ENCODE measurements at regions not wholly inside any gene's neighbourhood (a gene's known extent, or its start where the extent isn't known, plus 50 kb on each side); places are given as distances from the start of the nearest gene placed in this dataset.

DNA sequence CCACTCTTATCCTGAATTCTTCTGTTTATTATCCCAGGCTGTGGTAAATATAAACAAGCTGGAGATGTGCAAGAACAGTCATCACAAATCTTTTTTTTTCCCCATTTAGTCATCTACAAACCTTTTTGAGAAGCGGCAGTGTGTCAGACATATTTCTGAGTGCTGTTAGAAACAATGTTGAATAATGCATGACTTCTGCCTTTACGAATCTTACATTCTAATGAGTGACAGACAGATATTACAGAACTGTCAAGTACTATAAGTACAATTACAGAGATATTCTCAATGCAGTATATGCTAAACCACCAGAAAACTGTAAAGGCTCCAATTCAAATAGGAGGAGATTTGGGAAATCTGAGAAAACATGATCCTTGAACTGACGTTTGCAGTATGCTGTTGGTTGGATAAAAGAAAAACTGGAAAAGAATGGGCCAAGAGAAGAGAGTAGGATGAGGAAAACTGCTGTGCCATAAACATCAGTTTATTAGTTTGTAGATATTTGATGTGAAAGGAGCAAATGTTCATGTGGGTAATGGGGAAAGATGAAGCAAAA is 379.5 kb upstream of the SLC8A1 start:
- Histone ChIP-seq H3K27me3 (ENCODE audit: insufficient read depth, low read length) (no peaks in the 10 kb centered on the region), H3K36me3 (ENCODE audit: insufficient read depth, low read length) (no peaks in the 10 kb centered on the region), H3K27ac (ENCODE audit: low read depth, low read length) (no peak overlapping the region), H3K4me1 (ENCODE audit: insufficient read depth, low read length) (no peaks in the 10 kb centered on the region), H3K4me3 (ENCODE audit: low read length in 2 of 2) (no peak overlapping the region), H3K9me3 (ENCODE audit: control insufficient read depth in 1 of 2, low read length in 2 of 2) (no peaks in the 10 kb centered on the region)
- Mint-ChIP-seq H3K4me3 (no peak overlapping the region), H3K9me3 (peaks cover 0 to 7% (median 3%) of the 10 kb centered on the region in 8 donors), H3K27me3 (no peaks in the 10 kb centered on the region), H3K36me3 (no peaks in the 10 kb centered on the region), H3K27ac (no peak overlapping the region), H3K4me1 (no peaks in the 10 kb centered on the region)
- ChIA-PET POLR2A (ENCODE audit: partially characterized antibody) (no interaction called here), CTCF (ENCODE audit: partially characterized antibody) (no interaction called here)
- intact Hi-C loops (cut with micrococcal nuclease), result no loop called here
- no peak for DNase-seq

GRCh38 chr2:40841856-40842255 is 390.0 kb upstream of the SLC8A1 start:
- no peaks in the 10 kb centered on the region for H3K9me3 ChIP-seq (ENCODE audit: control insufficient read depth in 1 of 2, low read length in 2 of 2)
- no peaks in the 10 kb centered on the region for H3K36me3 Mint-ChIP-seq
- DNase-seq, result no peak
- no peak overlapping the region for H3K27ac ChIP-seq (ENCODE audit: low read depth, low read length)
- CTCF ChIA-PET (ENCODE audit: partially characterized antibody), result no interaction called here
- H3K4me3 ChIP-seq (ENCODE audit: low read length in 2 of 2), result no peak overlapping the region
- no peaks in the 10 kb centered on the region for H3K4me1 ChIP-seq (ENCODE audit: insufficient read depth, low read length)
- no peaks in the 10 kb centered on the region for H3K27me3 Mint-ChIP-seq
- no peak overlapping the region for H3K27ac Mint-ChIP-seq
- H3K36me3 ChIP-seq (ENCODE audit: insufficient read depth, low read length), result no peaks in the 10 kb centered on the region
- intact Hi-C loops (cut with micrococcal nuclease), result no loop called here
- H3K4me1 Mint-ChIP-seq, result no peaks in the 10 kb centered on the region
- peaks cover 0 to 13% (median 3%) of the 10 kb centered on the region in 8 donors for H3K9me3 Mint-ChIP-seq
- no peaks in the 10 kb centered on the region for H3K27me3 ChIP-seq (ENCODE audit: insufficient read depth, low read length)
- POLR2A ChIA-PET (ENCODE audit: partially characterized antibody), result no interaction called here
- H3K4me3 Mint-ChIP-seq, result no peak overlapping the region

- Mint-ChIP-seq H3K27ac (no peak overlapping the region), H3K27me3 (no peaks in the 10 kb centered on the region), H3K4me1 (no peaks in the 10 kb centered on the region), H3K9me3 (peaks cover 0 to 14% (median under 1%) of the 10 kb centered on the region in 8 donors), H3K36me3 (no peaks in the 10 kb centered on the region), H3K4me3 (no peak overlapping the region)
- DNase-seq, result no peak
- H3K4me1 ChIP-seq (ENCODE audit: insufficient read depth, low read length), result no peaks in the 10 kb centered on the region
- H3K36me3 ChIP-seq (ENCODE audit: insufficient read depth, low read length), result no peaks in the 10 kb centered on the region
- POLR2A ChIA-PET (ENCODE audit: partially characterized antibody), result no interaction called here
- no peak overlapping the region for H3K4me3 ChIP-seq (ENCODE audit: low read length in 2 of 2)
- H3K27me3 ChIP-seq (ENCODE audit: insufficient read depth, low read length), result no peaks in the 10 kb centered on the region
- CTCF ChIA-PET (ENCODE audit: partially characterized antibody), result no interaction called here
- intact Hi-C loops (cut with micrococcal nuclease), result no loop called here
- no peak overlapping the region for H3K27ac ChIP-seq (ENCODE audit: low read depth, low read length)
- no peaks in the 10 kb centered on the region for H3K9me3 ChIP-seq (ENCODE audit: control insufficient read depth in 1 of 2, low read length in 2 of 2)
Measured at GRCh38 chr2:40844353-40845277, 392.7 kb upstream of the SLC8A1 start.

- intact Hi-C loops (cut with micrococcal nuclease), result no loop called here
- CTCF ChIA-PET (ENCODE audit: partially characterized antibody), result no interaction called here
- no peak overlapping the region for H3K27ac ChIP-seq (ENCODE audit: low read depth, low read length)
- POLR2A ChIA-PET (ENCODE audit: partially characterized antibody), result no interaction called here
- H3K36me3 ChIP-seq (ENCODE audit: insufficient read depth, low read length), result no peaks in the 10 kb centered on the region
- no peaks in the 10 kb centered on the region for H3K9me3 ChIP-seq (ENCODE audit: control insufficient read depth in 1 of 2, low read length in 2 of 2)
- no peaks in the 10 kb centered on the region for H3K27me3 Mint-ChIP-seq
- H3K4me3 ChIP-seq (ENCODE audit: low read length in 2 of 2), result no peak overlapping the region
- H3K36me3 Mint-ChIP-seq, result no peaks in the 10 kb centered on the region
- H3K4me3 Mint-ChIP-seq, result no peak overlapping the region
- no peaks in the 10 kb centered on the region for H3K4me1 ChIP-seq (ENCODE audit: insufficient read depth, low read length)
- H3K4me1 Mint-ChIP-seq, result no peaks in the 10 kb centered on the region
- no peak overlapping the region for H3K27ac Mint-ChIP-seq
- no peaks in the 10 kb centered on the region for H3K27me3 ChIP-seq (ENCODE audit: insufficient read depth, low read length)
- no peak for DNase-seq
- peaks cover 4 to 25% (median 9%) of the 10 kb centered on the region in 8 donors for H3K9me3 Mint-ChIP-seq
Measured at GRCh38 chr2:40851661-40852060, 399.8 kb upstream of the SLC8A1 start.

- no peaks in the 10 kb centered on the region for H3K36me3 ChIP-seq (ENCODE audit: insufficient read depth, low read length)
- CTCF ChIA-PET (ENCODE audit: partially characterized antibody), result no interaction called here
- no peaks in the 10 kb centered on the region for H3K27me3 ChIP-seq (ENCODE audit: insufficient read depth, low read length)
- intact Hi-C loops (cut with micrococcal nuclease), result no loop called here
- H3K27ac ChIP-seq (ENCODE audit: low read depth, low read length), result no peak overlapping the region
- no peaks in the 10 kb centered on the region for H3K4me1 Mint-ChIP-seq
- no peaks in the 10 kb centered on the region for H3K9me3 ChIP-seq (ENCODE audit: control insufficient read depth in 1 of 2, low read length in 2 of 2)
- no peak overlapping the region for H3K27ac Mint-ChIP-seq
- no peaks in the 10 kb centered on the region for H3K36me3 Mint-ChIP-seq
- DNase-seq, result no peak
- H3K4me3 ChIP-seq (ENCODE audit: low read length in 2 of 2), result no peak overlapping the region
- H3K9me3 Mint-ChIP-seq, result peaks cover 0 to 9% (median 4%) of the 10 kb centered on the region in 8 donors
- POLR2A ChIA-PET (ENCODE audit: partially characterized antibody), result no interaction called here
- no peak overlapping the region for H3K4me3 Mint-ChIP-seq
- no peaks in the 10 kb centered on the region for H3K4me1 ChIP-seq (ENCODE audit: insufficient read depth, low read length)
- H3K27me3 Mint-ChIP-seq, result no peaks in the 10 kb centered on the region
Measured at GRCh38 chr2:40859617-40860016, 407.7 kb upstream of the SLC8A1 start.

DNA sequence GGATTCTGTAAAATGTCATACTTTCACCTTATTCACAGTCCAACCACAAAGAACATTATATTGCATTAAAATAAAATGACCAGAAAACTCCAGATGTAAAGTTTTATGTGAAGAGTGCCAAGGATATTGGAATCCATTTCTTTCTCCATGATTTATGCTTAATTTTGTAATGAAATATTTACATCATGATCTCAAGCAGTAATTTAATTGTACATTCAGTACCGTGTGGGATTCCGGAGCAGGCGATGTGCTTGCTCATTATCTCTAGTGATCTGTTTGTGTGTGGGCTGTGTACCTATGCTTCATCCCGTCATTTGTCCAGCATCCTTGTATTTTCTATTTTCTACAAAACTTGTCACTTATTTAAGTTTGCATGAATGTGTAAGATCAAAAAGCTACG is 415.9 kb upstream of the SLC8A1 start:
- H3K27ac ChIP-seq (ENCODE audit: low read depth, low read length), result no peak overlapping the region
- Mint-ChIP-seq H3K4me3 (no peak overlapping the region), H3K27ac (no peak overlapping the region), H3K4me1 (no peaks in the 10 kb centered on the region), H3K27me3 (no peaks in the 10 kb centered on the region), H3K9me3 (peaks cover 0 to 9% (median 4%) of the 10 kb centered on the region in 8 donors), H3K36me3 (no peaks in the 10 kb centered on the region)
- no peak for DNase-seq
- intact Hi-C loops (cut with micrococcal nuclease), result no loop called here
- no peaks in the 10 kb centered on the region for H3K9me3 ChIP-seq (ENCODE audit: control insufficient read depth in 1 of 2, low read length in 2 of 2)
- no peaks in the 10 kb centered on the region for H3K36me3 ChIP-seq (ENCODE audit: insufficient read depth, low read length)
- H3K4me3 ChIP-seq (ENCODE audit: low read length in 2 of 2), result no peak overlapping the region
- ChIA-PET POLR2A (ENCODE audit: partially characterized antibody) (no interaction called here), CTCF (ENCODE audit: partially characterized antibody) (no interaction called here)
- no peaks in the 10 kb centered on the region for H3K4me1 ChIP-seq (ENCODE audit: insufficient read depth, low read length)
- H3K27me3 ChIP-seq (ENCODE audit: insufficient read depth, low read length), result no peaks in the 10 kb centered on the region

- no peaks in the 10 kb centered on the region for H3K36me3 Mint-ChIP-seq
- Histone ChIP-seq H3K36me3 (ENCODE audit: insufficient read depth, low read length) (no peaks in the 10 kb centered on the region), H3K4me3 (ENCODE audit: low read length in 2 of 2) (no peak overlapping the region), H3K4me1 (ENCODE audit: insufficient read depth, low read length) (no peaks in the 10 kb centered on the region), H3K9me3 (ENCODE audit: control insufficient read depth in 1 of 2, low read length in 2 of 2) (no peaks in the 10 kb centered on the region), H3K27ac (ENCODE audit: low read depth, low read length) (no peak overlapping the region), H3K27me3 (ENCODE audit: insufficient read depth, low read length) (no peaks in the 10 kb centered on the region)
- POLR2A ChIA-PET (ENCODE audit: partially characterized antibody), result no interaction called here
- H3K4me3 Mint-ChIP-seq, result no peak overlapping the region
- CTCF ChIA-PET (ENCODE audit: partially characterized antibody), result no interaction called here
- H3K27me3 Mint-ChIP-seq, result no peaks in the 10 kb centered on the region
- no peak for DNase-seq
- no peak overlapping the region for H3K27ac Mint-ChIP-seq
- H3K4me1 Mint-ChIP-seq, result no peaks in the 10 kb centered on the region
- H3K9me3 Mint-ChIP-seq, result peaks cover 0 to 8% (median 3%) of the 10 kb centered on the region in 8 donors
- intact Hi-C loops (cut with micrococcal nuclease), result no loop called here
Measured at GRCh38 chr2:40872580-40872979, 420.7 kb upstream of the SLC8A1 start.

All from CD4-positive, alpha-beta memory T cell (primary cell).